OCI-LY7 (cell line): ENCODE measurements at regions not wholly inside any gene's neighbourhood (a gene's known extent, or its start where the extent isn't known, plus 50 kb on each side); places are given as distances from the start of the nearest gene placed in this dataset.

ENCODE experiments used
- BruUV-seq: library from RNA; stranded (reverse); fragments of 400-500 nt; replicated peaks from 2 replicates; lab custom pipeline; 2021; lab: Mats Ljungman, UMichigan
- CTCF ChIA-PET: fragments of 300-600 bp; sonication (Branson Sonifier 250); formaldehyde crosslinking; loops from one replicate; lab custom pipeline; 2022; ENCODE audit warnings: antibody characterized with exemption; ENCODE audit not compliant: unreplicated experiment; lab: Charles Lee
- POLR2A ChIA-PET: fragments of 300-600 bp; sonication (Branson Sonifier 250); formaldehyde crosslinking; loops from one replicate; lab custom pipeline; 2022; ENCODE audit warnings: antibody characterized with exemption; lab: Charles Lee
- DNase-seq: peaks from one replicate; pipeline ENCODE4 v3.0.0-alpha.2; 2015; ENCODE audit warnings: low spot score
- H2AFZ ChIP-seq: fragments of 200-600 bp; sonication (generic), shearing (Covaris generic); 2 replicates; pipeline ENCODE4 v1.6.1; 2014; ENCODE audit warnings: mild to moderate bottlenecking, antibody characterized with exemption, low read length, moderate library complexity
- H3K27ac ChIP-seq: fragments of 200-600 bp; sonication (generic); 2 replicates; pipeline ENCODE4 v1.5.1; 2014; ENCODE audit warnings: mixed run types, low read depth, mild to moderate bottlenecking, moderate library complexity, low read length, inconsistent platforms; ENCODE audit not compliant: poor library complexity, severe bottlenecking
- H3K36me3 ChIP-seq: fragments of 200-600 bp; sonication (generic); 2 replicates; pipeline ENCODE4 v1.6.1; 2014; ENCODE audit warnings: mild to moderate bottlenecking, antibody characterized with exemption, low read length, moderate library complexity, mixed read lengths; ENCODE audit not compliant: insufficient read depth
- H3K4me1 ChIP-seq: fragments of 200-600 bp; sonication (generic); 2 replicates; pipeline ENCODE4 v1.5.1; 2014; ENCODE audit warnings: mild to moderate bottlenecking, low read length; ENCODE audit not compliant: insufficient read depth, poor library complexity, severe bottlenecking
- H3K4me2 ChIP-seq: fragments of 200-600 bp; sonication (generic); 2 replicates; pipeline ENCODE4 v1.6.1; 2014; ENCODE audit warnings: mild to moderate bottlenecking, low read length
- H3K4me3 ChIP-seq: fragments of 200-600 bp; sonication (generic); 2 replicates; pipeline ENCODE4 v1.5.1; 2014; ENCODE audit warnings: mild to moderate bottlenecking, low read depth, low read length; ENCODE audit not compliant: poor library complexity, severe bottlenecking
- H3K79me2 ChIP-seq: fragments of 200-600 bp; sonication (generic); 2 replicates; pipeline ENCODE4 v1.6.1; 2016; ENCODE audit warnings: low read depth, mild to moderate bottlenecking, low read length, moderate library complexity, mixed read lengths; ENCODE audit not compliant: insufficient read depth
- H3K9me2 ChIP-seq: fragments of 200-600 bp; sonication (generic); 2 replicates; pipeline ENCODE4 v1.6.1; 2016; ENCODE audit warnings: mild to moderate bottlenecking, low read length, mixed read lengths; ENCODE audit not compliant: insufficient read depth
- H3K9me3 ChIP-seq: fragments of 200-600 bp; sonication (generic); 2 replicates; pipeline ENCODE4 v1.6.1; 2014; ENCODE audit warnings: mild to moderate bottlenecking, mixed run types, low read length, mixed read lengths
- H4K20me1 ChIP-seq: fragments of 200-600 bp; sonication (generic); 2 replicates; pipeline ENCODE4 v1.6.1; 2014; ENCODE audit warnings: mild to moderate bottlenecking, antibody characterized with exemption, low read length, moderate library complexity, mixed read lengths; ENCODE audit not compliant: insufficient read depth
- EZH2phosphoT487 ChIP-seq: fragments of 200-600 bp; sonication (generic); IDR thresholded peaks from 2 replicates; pipeline ENCODE4 v1.6.1; 2018; ENCODE audit warnings: low read depth, borderline replicate concordance, mild to moderate bottlenecking, mixed run types, antibody characterized with exemption, low read length, moderate library complexity, mixed read lengths
- intact Hi-C: fragments of 100-400 bp; cut with micrococcal nuclease; formaldehyde crosslinking; loops from one replicate; pipeline ENCODE4 v1.10.0; 2022; ENCODE audit not compliant: unreplicated experiment
- TF ChIP-seq, protein P1 (sequence below): fragments of 200-600 bp; sonication (generic); conservative IDR thresholded peaks from 2 replicates; pipeline ENCODE4 v1.5.1; 2014; ENCODE audit warnings: mild to moderate bottlenecking, antibody characterized with exemption, low read length, moderate library complexity, mixed read lengths

DNA sequence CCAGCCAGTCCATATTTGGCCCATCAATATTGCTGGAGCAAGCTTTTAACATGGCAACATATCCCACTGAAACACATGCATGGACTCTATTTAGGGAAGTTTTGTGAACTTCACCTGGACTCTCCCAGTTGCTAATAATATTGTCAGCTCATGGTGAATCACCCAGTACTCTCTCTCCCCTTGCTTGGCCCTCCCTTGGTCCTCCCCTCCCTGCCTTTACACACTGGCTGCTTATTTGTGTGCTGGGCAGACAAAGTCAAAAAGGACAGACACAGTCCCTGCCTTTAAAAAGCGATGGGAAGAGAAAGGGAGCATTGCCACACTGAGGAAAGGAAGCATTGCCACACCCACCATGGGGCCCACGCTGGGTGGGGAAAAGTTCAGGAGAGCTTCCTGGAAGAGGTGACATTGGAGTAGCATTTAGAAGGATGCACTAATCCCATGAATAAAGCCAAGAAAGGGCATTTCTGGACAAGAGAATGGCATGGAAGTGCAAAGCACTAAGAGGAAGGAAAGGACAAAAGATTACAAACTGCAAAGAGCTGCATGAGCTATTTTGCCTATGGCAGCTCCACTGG is 143.4 kb upstream of the EXOC2 start:
- no peak overlapping the region for H3K4me2 ChIP-seq
- H3K36me3 ChIP-seq = no peaks in the 10 kb centered on the region
- intact Hi-C loops = no loop called here
- POLR2A ChIA-PET = no interaction called here
- CTCF ChIA-PET = no interaction called here
- TF ChIP-seq EZH2phosphoT487 = no peak
- TF ChIP-seq, protein P1, sequence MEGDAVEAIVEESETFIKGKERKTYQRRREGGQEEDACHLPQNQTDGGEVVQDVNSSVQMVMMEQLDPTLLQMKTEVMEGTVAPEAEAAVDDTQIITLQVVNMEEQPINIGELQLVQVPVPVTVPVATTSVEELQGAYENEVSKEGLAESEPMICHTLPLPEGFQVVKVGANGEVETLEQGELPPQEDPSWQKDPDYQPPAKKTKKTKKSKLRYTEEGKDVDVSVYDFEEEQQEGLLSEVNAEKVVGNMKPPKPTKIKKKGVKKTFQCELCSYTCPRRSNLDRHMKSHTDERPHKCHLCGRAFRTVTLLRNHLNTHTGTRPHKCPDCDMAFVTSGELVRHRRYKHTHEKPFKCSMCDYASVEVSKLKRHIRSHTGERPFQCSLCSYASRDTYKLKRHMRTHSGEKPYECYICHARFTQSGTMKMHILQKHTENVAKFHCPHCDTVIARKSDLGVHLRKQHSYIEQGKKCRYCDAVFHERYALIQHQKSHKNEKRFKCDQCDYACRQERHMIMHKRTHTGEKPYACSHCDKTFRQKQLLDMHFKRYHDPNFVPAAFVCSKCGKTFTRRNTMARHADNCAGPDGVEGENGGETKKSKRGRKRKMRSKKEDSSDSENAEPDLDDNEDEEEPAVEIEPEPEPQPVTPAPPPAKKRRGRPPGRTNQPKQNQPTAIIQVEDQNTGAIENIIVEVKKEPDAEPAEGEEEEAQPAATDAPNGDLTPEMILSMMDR = no peak
- no TSS peak for BruUV-seq
- DNase-seq = no peak
- no peak overlapping the region for H3K27ac ChIP-seq
- H2AFZ ChIP-seq = no peak overlapping the region
- peaks cover 7% of the 10 kb centered on the region; the same call in 1 of the 2 replicates for H3K9me3 ChIP-seq
- H3K4me1 ChIP-seq = no peaks in the 10 kb centered on the region
- H4K20me1 ChIP-seq = no peaks in the 10 kb centered on the region
- H3K4me3 ChIP-seq = no peak overlapping the region
- H3K9me2 ChIP-seq = no peaks in the 10 kb centered on the region
- no peaks in the 10 kb centered on the region for H3K79me2 ChIP-seq

- peaks cover 7% of the 10 kb centered on the region; the same call in 1 of the 2 replicates for H3K9me3 ChIP-seq
- H3K4me3 ChIP-seq = no peak overlapping the region
- TF ChIP-seq, protein P1 = no peak
- no peak for TF ChIP-seq EZH2phosphoT487
- ChIA-PET CTCF (no interaction called here), POLR2A (interaction anchor here (0.7 kb wide), 1 partner anchor 66 kb away, joined by 4 read pairs; no protein-coding TSS in a partner anchor)
- H2AFZ ChIP-seq = no peak overlapping the region
- no peak for DNase-seq
- intact Hi-C loops = no loop called here
- H3K27ac ChIP-seq = no peak overlapping the region
- no peaks in the 10 kb centered on the region for H3K79me2 ChIP-seq
- H4K20me1 ChIP-seq = no peaks in the 10 kb centered on the region
- H3K9me2 ChIP-seq = no peaks in the 10 kb centered on the region
- H3K4me1 ChIP-seq = no peaks in the 10 kb centered on the region
- H3K36me3 ChIP-seq = no peaks in the 10 kb centered on the region
- H3K4me2 ChIP-seq = no peak overlapping the region
- BruUV-seq = no TSS peak
Measured at GRCh38 chr6:835476-836160, 142.7 kb upstream of the EXOC2 start.

- H3K4me1 ChIP-seq = no peaks in the 10 kb centered on the region
- H3K27ac ChIP-seq = no peak overlapping the region
- H2AFZ ChIP-seq = no peak overlapping the region
- H4K20me1 ChIP-seq = no peaks in the 10 kb centered on the region
- peaks cover 7% of the 10 kb centered on the region; the same call in 1 of the 2 replicates for H3K9me3 ChIP-seq
- H3K79me2 ChIP-seq = no peaks in the 10 kb centered on the region
- intact Hi-C loops = no loop called here
- no peak overlapping the region for H3K4me3 ChIP-seq
- DNase-seq = no peak
- no TSS peak for BruUV-seq
- H3K9me2 ChIP-seq = no peaks in the 10 kb centered on the region
- TF ChIP-seq, protein P1 = no peak
- TF ChIP-seq EZH2phosphoT487 = no peak
- ChIA-PET CTCF (interaction anchor here (0.5 kb wide), 1 partner anchor 102 kb away, joined by 3 read pairs; no protein-coding TSS in a partner anchor), POLR2A (interaction anchor here (0.6 to 0.7 kb wide), 2 partner anchors 67 to 241 kb away, joined by 3 to 4 read pairs; no protein-coding TSS in a partner anchor)
- no peaks in the 10 kb centered on the region for H3K36me3 ChIP-seq
- H3K4me2 ChIP-seq = no peak overlapping the region
Measured at GRCh38 chr6:834866-835265, 141.9 kb upstream of the EXOC2 start.
